GM12892 (cell line): ENCODE measurements at regions not wholly inside any gene's neighbourhood (a gene's known extent, or its start where the extent isn't known, plus 50 kb on each side); places are given as distances from the start of the nearest gene placed in this dataset.

Experiments
- POLR2A ChIP-seq: IDR thresholded peaks from 2 replicates; pipeline ENCODE4 v1.6.1; 2011; ENCODE audit warnings: low read depth, low read length, control low read depth
- POLR2AphosphoS5 ChIP-seq: IDR thresholded peaks from 2 replicates; pipeline ENCODE4 v1.6.1; 2011; ENCODE audit warnings: low read depth, low read length, control low read depth

DNA sequence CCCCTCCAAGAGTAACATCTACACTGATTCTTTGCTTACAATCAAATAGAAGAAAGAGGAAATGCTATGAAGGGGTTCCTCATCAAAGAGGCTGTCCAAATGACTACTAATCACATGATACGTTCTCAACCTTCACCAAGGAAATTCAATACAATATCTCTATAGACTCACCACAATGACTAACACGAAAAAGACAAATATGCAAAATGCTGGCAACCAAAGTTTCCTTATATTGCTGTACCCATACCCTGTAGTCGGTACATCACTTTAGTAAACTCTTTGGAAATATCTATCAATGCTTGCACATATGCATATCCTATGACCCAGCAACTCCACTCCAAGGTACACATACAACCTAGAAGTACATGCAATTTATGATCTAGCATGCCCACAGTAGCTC is 1296.6 kb downstream of the AACS start:
- no peak for TF ChIP-seq POLR2AphosphoS5
- TF ChIP-seq POLR2A: no peak
